Activated CD4-positive, alpha-beta T cell treated with anti-CD3 and anti-CD28 coated beads, Interleukin-10, Interleukin-2, amounts not matched to agents 100 ng/mL and 50 ng/mL, durations not matched to agents 16 hours and 8 hours (primary cell): ENCODE measurements at regions not wholly inside any gene's neighbourhood (a gene's known extent, or its start where the extent isn't known, plus 50 kb on each side); places are given as distances from the start of the nearest gene placed in this dataset.

Source experiments
- DNase-seq: peaks from one replicate; pipeline ENCODE4 v3.0.0-alpha.2; 2020

DNA sequence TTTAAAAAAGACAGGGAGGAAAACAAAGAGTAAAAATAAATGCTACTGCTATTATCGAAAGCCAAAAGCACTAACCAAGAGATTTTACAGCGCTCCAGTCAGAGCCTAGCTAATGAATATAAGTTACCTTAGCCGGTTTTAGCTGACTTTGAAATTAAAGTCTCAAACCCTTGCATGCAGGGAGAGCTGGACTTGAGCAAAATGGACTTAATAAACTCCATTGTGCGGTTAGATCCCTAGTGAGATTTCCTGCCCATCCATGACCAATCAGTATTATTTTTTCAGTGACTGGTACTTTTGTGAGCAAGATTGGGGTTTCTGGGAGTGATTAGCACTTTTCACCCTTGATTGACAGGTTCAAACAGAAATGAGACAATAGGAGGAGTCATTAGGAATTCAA lies 333.4 kb upstream of the ADGRL2 start:
- no peak for DNase-seq

GRCh38 chr1:81466961-81467360 lies 333.8 kb upstream of the ADGRL2 start:
- DNase-seq: no peak

DNA sequence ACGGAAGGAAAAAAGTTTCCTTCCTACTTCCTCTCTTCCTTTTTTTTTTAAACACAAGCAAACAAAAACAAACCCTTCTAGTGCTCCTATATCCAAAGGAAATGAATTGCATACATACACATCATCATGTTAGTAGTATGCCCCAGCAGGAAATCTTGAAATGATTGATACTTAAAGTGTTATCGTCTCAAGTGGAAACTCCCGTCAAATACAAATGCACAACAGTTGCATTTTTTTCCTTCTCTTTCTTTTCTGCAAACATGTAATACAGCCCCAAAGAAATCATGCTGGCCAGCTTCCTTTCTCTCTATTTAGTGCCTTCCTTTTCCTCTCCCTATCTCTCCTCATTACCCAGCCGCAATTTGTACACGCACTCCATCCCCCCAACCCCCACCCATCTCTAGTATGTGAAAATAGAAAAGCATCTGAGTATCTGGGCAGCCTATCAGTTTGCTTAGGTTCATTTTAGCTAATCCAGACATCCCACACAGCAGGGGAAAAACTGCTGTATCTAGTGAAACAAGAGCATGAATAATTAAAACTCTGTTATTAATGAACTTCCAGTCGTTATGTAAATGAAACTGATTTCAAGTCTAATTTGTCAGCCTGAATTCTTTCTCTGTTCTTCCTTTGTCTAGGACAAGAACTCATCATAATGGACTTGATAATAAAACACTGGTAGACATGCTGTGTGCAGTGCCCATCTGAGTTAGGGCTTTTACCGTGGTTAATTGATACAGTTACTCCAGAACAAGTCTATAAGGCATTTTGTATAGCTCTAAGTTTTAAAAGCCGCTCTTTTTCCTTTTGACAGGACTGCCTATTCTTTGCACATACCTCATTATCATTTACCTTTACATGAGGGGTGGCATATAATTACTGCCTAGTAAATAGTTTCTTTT lies 336.5 kb upstream of the ADGRL2 start:
- no peak for DNase-seq

DNA sequence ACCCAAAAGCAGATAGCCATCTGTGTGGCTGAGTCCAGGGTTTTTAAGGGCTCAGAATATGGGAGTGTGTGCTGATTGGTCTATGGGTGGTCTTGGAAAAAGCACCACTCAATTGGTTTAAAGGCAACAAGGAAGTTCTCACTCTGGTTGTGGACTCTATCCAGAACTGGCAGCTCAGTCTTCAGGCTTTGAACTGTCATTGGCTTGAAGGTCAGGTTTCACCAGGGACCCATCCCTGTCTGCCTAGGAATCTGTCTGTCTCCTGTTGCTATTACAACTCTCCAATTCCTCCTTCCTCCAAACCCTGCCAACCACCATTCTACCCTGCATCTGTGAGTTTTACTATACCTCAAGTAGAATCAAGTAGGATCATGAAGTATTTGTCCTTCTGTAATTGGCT lies 341.7 kb upstream of the ADGRL2 start:
- no peak for DNase-seq

DNA sequence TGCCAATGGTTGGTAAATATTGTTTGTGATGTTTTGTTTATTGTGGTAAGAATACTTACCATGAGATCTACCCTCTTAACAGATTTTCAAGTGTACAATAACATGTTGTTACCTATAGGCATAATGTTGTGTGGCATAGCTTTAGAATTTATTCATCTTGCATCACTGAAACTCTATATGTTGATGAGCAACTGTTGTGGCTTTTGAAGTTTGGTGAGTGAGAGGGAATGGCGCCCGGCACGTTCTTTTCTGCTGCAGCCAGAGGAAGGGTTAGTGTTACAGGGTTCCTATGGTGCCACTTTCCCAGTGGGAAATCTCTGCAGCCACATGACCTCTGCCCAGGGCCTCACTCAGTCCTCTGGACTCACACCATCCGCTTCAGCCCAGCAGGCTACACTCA lies 342.5 kb upstream of the ADGRL2 start:
- no peak for DNase-seq

DNA sequence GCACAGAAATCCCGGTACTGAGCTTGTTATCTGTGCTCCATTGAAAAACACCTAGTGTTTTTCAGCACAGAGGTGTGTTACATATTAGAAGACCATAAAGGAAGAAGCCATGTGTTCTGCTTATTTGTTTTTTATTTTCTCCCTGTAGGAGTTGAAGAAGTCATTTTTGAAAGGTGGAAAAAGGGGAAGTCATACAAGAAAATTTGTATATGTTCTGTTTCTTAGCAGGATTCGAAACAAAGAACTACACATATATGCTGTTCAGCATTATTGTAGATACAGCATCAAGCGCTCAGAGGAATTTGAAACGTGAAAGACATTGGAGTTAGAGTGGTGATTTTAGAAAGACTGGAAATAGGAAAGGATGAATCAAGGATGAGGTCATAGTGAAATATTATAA lies 345.3 kb upstream of the ADGRL2 start:
- DNase-seq: no peak

GRCh38 chr1:81453971-81454370 lies 346.8 kb upstream of the ADGRL2 start:
- DNase-seq: no peak

DNA sequence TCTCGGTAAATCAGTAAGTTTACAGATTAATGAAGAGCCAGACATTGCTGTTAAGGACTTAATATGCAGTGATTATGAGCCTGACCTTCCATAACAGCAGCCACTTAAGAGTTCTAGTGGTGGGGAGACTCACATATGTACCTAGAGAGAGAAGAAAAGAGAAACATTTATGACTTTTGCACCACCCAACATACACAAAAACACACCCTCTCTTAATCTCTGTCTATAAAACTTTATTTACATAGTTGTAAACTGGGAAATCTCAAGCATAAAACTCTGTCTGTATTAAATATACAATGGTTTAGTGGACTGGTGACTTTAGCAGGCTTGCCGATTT lies 347.4 kb upstream of the ADGRL2 start:
- DNase-seq: no peak

- DNase-seq: no peak
Observed at GRCh38 chr1:81452693-81453366, 347.9 kb upstream of the ADGRL2 start.

DNA sequence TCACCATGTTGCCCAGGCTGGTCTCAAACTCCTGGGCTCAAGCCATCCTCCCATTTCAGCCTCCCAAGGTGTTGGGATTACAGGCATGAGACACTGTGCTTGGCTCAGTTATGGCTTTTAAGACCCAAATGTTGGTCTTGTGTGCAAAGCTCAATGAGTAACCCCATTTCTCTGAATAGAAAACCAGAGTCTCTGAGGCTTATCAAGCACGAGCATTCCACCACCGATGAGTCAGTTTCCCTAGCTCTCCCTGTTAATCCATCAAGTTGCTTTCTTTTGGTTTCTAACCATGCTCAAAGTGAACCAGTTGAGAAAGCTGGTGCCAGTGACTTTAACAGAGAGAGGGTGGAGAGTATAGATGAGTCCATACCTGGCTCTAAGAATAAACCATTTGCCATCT lies 350.9 kb upstream of the ADGRL2 start:
- DNase-seq: no peak

GRCh38 chr1:81446000-81446669 lies 354.6 kb upstream of the ADGRL2 start:
- DNase-seq: no peak

DNA sequence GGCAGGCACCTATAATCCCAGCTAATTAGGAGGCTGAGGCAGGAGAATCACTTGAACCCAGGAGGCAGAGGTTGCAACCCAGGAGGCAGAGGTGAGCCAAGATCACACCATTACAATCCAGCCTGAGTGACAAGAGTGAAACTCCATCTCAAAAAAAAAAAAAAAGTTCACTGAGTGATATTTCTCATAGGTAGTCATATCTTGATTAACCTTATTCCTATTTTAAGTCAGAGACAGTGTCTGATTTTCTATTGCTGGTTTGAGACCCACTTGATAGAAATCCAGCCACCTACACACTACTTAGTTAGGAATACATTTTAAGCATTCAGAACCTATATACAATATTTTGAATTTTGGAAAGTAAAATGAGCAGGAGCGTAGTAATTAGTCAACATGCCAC lies 357.4 kb upstream of the ADGRL2 start:
- no peak for DNase-seq

DNA sequence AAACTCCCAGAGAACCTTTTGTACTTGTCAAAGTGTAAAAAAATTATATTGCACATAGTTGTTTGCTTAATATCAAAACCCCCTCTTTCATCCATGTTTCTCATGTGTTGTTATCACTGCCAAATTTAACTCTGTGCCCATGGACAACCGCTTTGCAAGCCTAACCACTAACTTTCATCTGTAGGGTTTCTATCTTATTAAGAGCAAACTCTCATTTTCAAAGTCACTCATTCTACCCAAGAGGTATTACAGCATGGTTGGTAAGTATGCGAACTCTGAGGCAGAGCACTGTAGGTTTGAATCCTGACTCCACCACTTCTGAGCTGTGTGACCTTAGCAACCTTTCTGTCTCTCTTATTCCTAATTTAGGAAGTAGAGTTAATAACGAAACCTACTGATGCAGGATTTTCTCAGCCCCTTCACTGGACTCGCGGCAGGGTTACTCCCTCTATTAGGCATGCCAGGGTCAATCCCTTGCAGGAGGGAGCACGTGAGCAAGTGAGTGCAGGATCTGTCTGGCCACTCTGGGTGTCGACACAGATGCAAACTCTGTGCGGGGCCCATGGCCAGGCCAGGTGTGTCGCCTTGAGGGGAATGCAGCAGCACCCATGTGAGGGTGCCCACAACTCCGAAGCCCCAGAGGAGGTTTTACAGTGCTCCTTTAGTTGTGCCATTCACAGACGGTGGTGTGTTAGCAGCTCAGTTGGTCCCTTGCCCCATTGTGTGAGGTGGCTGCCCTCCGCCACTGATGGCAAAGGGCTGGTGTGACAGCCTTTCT lies 361.5 kb upstream of the ADGRL2 start:
- DNase-seq: no peak

GRCh38 chr1:81437649-81438048 lies 363.1 kb upstream of the ADGRL2 start:
- no peak for DNase-seq

- no peak for DNase-seq
Observed at GRCh38 chr1:81437213-81437612, 363.5 kb upstream of the ADGRL2 start.

DNA sequence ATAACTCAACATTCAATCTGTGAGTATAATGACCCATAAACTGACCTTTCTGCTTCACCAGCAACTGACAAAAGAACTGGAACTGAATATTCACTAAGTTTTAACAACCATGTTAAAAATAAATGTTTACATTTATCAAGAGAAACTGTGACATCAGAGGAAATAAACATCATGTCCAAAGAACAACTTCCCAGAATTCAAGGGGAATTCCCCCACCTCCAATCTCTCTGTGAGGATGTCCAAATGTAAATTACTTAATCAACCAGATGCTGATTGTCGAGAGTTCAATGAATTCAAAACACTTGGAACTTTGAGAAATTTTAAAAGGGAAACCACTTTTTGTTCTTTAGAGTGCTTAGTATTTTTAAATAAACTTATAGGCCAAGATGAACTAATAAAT lies 365.6 kb upstream of the ADGRL2 start:
- no peak for DNase-seq

- no peak for DNase-seq
Observed at GRCh38 chr1:81433676-81434075, 367.1 kb upstream of the ADGRL2 start.

DNA sequence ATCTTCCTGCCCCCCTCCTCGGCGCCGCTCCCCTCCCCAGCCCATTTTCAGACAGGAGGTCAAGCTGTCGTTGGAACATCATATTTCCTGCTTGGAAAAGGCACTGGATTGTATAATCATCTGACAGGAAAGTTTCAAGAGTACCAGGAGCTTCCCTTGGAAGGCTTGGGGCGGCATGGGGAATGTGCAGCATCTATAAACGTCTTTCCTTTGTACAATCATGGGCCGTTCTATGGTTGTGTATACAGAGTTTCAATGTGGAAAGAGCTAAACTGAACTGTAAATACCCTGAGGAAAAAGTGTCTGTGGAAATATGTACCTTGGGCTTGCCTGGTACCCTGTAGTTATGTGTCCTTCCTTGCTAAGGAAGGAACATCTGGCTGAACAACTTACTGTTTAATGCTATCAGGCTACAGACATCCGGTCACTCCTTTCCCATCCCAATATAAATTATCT lies 368.1 kb upstream of the ADGRL2 start:
- no peak for DNase-seq

- no peak for DNase-seq
Observed at GRCh38 chr1:81432059-81432458, 368.7 kb upstream of the ADGRL2 start.

GRCh38 chr1:81431624-81432000 lies 369.1 kb upstream of the ADGRL2 start:
- DNase-seq: no peak

DNA sequence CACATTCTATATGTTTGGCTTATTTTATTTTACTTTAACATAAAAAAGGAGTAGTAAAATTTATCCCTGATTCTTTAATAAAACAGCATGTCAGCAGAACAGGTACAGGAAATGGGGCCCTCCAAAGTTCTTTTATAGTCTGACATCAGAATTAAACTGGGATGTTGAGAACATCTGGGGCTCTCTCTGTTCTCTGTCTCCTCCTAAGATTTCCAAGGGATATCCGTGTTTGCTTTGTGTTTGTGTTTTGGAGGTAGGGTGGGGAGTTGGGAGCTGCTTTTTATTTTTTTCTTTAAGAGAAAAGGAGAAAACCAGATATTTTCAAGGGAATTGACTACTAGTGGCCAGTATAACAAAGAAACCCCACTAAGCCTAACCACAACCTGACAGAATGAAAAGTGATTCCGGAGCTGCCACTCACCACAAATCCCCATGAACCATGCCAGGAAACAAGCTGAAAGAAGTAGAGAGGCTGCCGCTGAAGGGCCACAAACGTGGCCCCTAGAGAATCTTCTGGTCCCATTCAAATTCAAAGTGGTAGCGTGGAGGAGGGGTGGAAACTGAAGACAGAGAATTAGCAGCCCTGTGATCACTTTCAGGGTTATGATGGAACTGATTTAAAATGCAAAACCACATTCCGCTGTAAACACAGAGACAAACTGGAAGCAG lies 369.6 kb upstream of the ADGRL2 start:
- no peak for DNase-seq

- DNase-seq: no peak
Observed at GRCh38 chr1:81430236-81430938, 370.3 kb upstream of the ADGRL2 start.
